GM23338 (cell line): ENCODE measurements at regions not wholly inside any gene's neighbourhood (a gene's known extent, or its start where the extent isn't known, plus 50 kb on each side); places are given as distances from the start of the nearest gene placed in this dataset.

Experiments used
- ATAC-seq: fragments of 200-7000 bp; cut with Tn5 transposase; 3 replicates; pipeline ENCODE4 v1.9.1; 2020
- DNase-seq: peaks from one replicate; pipeline ENCODE4 v3.0.0-alpha.2; 2015; ENCODE audit warnings: low spot score
- H2AFZ ChIP-seq: fragments of 200-600 bp; sonication (generic); 2 replicates; pipeline ENCODE4 v1.8.0; 2016; ENCODE audit warnings: antibody characterized with exemption, mild to moderate bottlenecking, moderate library complexity
- H3F3A ChIP-seq: fragments of 200-600 bp; sonication (generic); replicated peaks from 2 replicates; pipeline ENCODE4 v1.8.0; 2017; ENCODE audit warnings: antibody characterized with exemption, mixed run types, low read depth
- H3K27ac ChIP-seq: fragments of 200-600 bp; sonication (generic); 2 replicates; pipeline ENCODE4 v1.6.1; 2016; ENCODE audit warnings: low read depth
- H3K27me3 ChIP-seq: fragments of 200-600 bp; sonication (generic); 2 replicates; pipeline ENCODE4 v1.8.0; 2016; ENCODE audit warnings: mild to moderate bottlenecking, mixed run types, moderate library complexity; ENCODE audit not compliant: insufficient read depth
- H3K36me3 ChIP-seq: fragments of 200-600 bp; sonication (generic); 2 replicates; pipeline ENCODE4 v1.8.0; 2016; ENCODE audit warnings: mild to moderate bottlenecking; ENCODE audit not compliant: insufficient read depth
- H3K4me1 ChIP-seq: fragments of 200-600 bp; sonication (generic); 2 replicates; pipeline ENCODE4 v1.8.0; 2016; ENCODE audit warnings: mild to moderate bottlenecking, moderate library complexity; ENCODE audit not compliant: insufficient read depth
- H3K4me2 ChIP-seq: fragments of 200-600 bp; sonication (generic); 2 replicates; pipeline ENCODE4 v1.7.1; 2017; ENCODE audit warnings: mixed run types
- H3K4me3 ChIP-seq: fragments of 200-600 bp; sonication (generic); 2 replicates; pipeline ENCODE4 v1.6.1; 2016; ENCODE audit warnings: mixed run types
- H3K79me2 ChIP-seq: fragments of 200-600 bp; sonication (generic); replicated peaks from 2 replicates; pipeline ENCODE4 v1.8.0; 2017; ENCODE audit warnings: mild to moderate bottlenecking; ENCODE audit not compliant: insufficient read depth
- H3K9me2 ChIP-seq: fragments of 200-600 bp; sonication (generic); 2 replicates; pipeline ENCODE4 v1.8.0; 2017; ENCODE audit not compliant: insufficient read depth
- H4K20me1 ChIP-seq: fragments of 200-600 bp; sonication (generic); replicated peaks from 2 replicates; pipeline ENCODE4 v1.8.0; 2017; ENCODE audit warnings: mild to moderate bottlenecking; ENCODE audit not compliant: insufficient read depth
- H3K27ac Mint-ChIP-seq: 2 replicates; pipeline ENCODE4 v1.8.0; 2020; ENCODE audit warnings: inconsistent platforms, mild to moderate bottlenecking, moderate library complexity, mixed read lengths
- H3K27me3 Mint-ChIP-seq: 3 replicates; pipeline ENCODE4 v1.8.0; 2022; ENCODE audit warnings: low read depth, mild to moderate bottlenecking, moderate library complexity, mixed read lengths, inconsistent platforms; ENCODE audit not compliant: insufficient read depth, poor library complexity
- H3K36me3 Mint-ChIP-seq: 3 replicates; pipeline ENCODE4 v1.8.0; 2021; ENCODE audit warnings: low read depth, mild to moderate bottlenecking, inconsistent platforms, moderate library complexity, mixed read lengths
- H3K4me1 Mint-ChIP-seq: 3 replicates; pipeline ENCODE4 v1.8.0; 2020; ENCODE audit warnings: mild to moderate bottlenecking, inconsistent platforms, mixed read lengths
- H3K4me3 Mint-ChIP-seq: 3 replicates; pipeline ENCODE4 v1.8.0; 2021; ENCODE audit warnings: moderate library complexity, mild to moderate bottlenecking, inconsistent platforms, mixed read lengths
- H3K9me3 Mint-ChIP-seq: 3 replicates; pipeline ENCODE4 v1.8.0; 2020; ENCODE audit warnings: moderate library complexity, mild to moderate bottlenecking, inconsistent platforms, mixed read lengths
- CREB1 ChIP-seq: fragments of 250-450 bp; sonication (Bioruptor Pico); IDR thresholded peaks from 2 replicates; pipeline ENCODE4 v1.5.0; 2020; ENCODE audit warnings: low read depth, mild to moderate bottlenecking, moderate library complexity
- CTCF ChIP-seq, 2 experiments: fragments of 200-600 bp in 1 of 2; sonication (generic) in 1 of 2; conservative IDR thresholded peaks; 2 replicates each; pipeline versions ENCODE4 v1.5.1 to v1.6.1; 2016 to 2017; ENCODE audit warnings: antibody characterized with exemption in 2 of 2, low read depth in 2 of 2, mild to moderate bottlenecking in 2 of 2, moderate library complexity in 1 of 2
- EZH2 ChIP-seq: fragments of 200-600 bp; sonication (generic); IDR thresholded peaks from one replicate; pipeline ENCODE4 v1.8.0; 2017; ENCODE audit warnings: antibody characterized with exemption, mild to moderate bottlenecking, low read depth; ENCODE audit not compliant: unreplicated experiment
- EZH2phosphoT487 ChIP-seq: fragments of 200-600 bp; sonication (generic); IDR thresholded peaks from one replicate; pipeline ENCODE4 v1.8.1; 2018; ENCODE audit warnings: antibody characterized with exemption; ENCODE audit not compliant: unreplicated experiment
- JUNB ChIP-seq: IDR thresholded peaks from one replicate; pipeline ENCODE4 v1.6.1; 2016; ENCODE audit warnings: antibody characterized with exemption; ENCODE audit not compliant: unreplicated experiment
- REST ChIP-seq: IDR thresholded peaks from one replicate; pipeline ENCODE4 v1.6.1; 2018; ENCODE audit warnings: antibody characterized with exemption; ENCODE audit not compliant: unreplicated experiment
- STAT1 ChIP-seq: IDR thresholded peaks from one replicate; pipeline ENCODE4 v1.6.1; 2016; ENCODE audit warnings: antibody characterized with exemption; ENCODE audit not compliant: unreplicated experiment
- ZNF331 ChIP-seq: fragments of 250-450 bp; sonication (Bioruptor Pico); IDR thresholded peaks from 2 replicates; pipeline ENCODE4 v1.5.0; 2020; ENCODE audit warnings: low read depth, mild to moderate bottlenecking, moderate library complexity
- ZNF462 ChIP-seq: fragments of 250-450 bp; sonication (Bioruptor Pico); IDR thresholded peaks from 2 replicates; pipeline ENCODE4 v1.5.0; 2020; ENCODE audit warnings: mild to moderate bottlenecking, moderate library complexity

- peaks cover 6% of the 10 kb centered on the region; the same call in 1 of the 2 replicates for H3K4me1 ChIP-seq
- H3K27ac ChIP-seq, result no peak overlapping the region
- H3K4me2 ChIP-seq, result no peak overlapping the region
- no peaks in the 10 kb centered on the region for H3K9me2 ChIP-seq
- DNase-seq (no peak), ATAC-seq (no peak)
- Mint-ChIP-seq H3K4me1 (peaks cover 7% of the 10 kb centered on the region; the same call in 1 of the 3 replicates), H3K4me3 (no peak overlapping the region), H3K27me3 (no peaks in the 10 kb centered on the region), H3K36me3 (no peaks in the 10 kb centered on the region), H3K27ac (no peak overlapping the region), H3K9me3 (no peaks in the 10 kb centered on the region)
- H3K4me3 ChIP-seq, result no peak overlapping the region
- H3K36me3 ChIP-seq, result no peaks in the 10 kb centered on the region
- no peak overlapping the region for H2AFZ ChIP-seq
- no peaks in the 10 kb centered on the region for H3K79me2 ChIP-seq
- no peaks in the 10 kb centered on the region for H3F3A ChIP-seq
- TF ChIP-seq CTCF (conservative IDR thresholded peaks at IDR 0.05; ENCODE audit: low read depth in 2 of 2) (no peak), ZNF462 (CRISPR knock-in tag) (no peak), EZH2phosphoT487 (no peak), JUNB (no peak), CREB1 (no peak), EZH2 (no peak), REST (no peak), ZNF331 (CRISPR knock-in tag) (no peak), STAT1 (no peak)
- H3K27me3 ChIP-seq, result no peaks in the 10 kb centered on the region
- H4K20me1 ChIP-seq, result no peaks in the 10 kb centered on the region
Observed at GRCh38 chr1:55579332-55580001, 364.3 kb upstream of the USP24 start.
